Panc1 (cell line): ENCODE measurements at regions not wholly inside any gene's neighbourhood (a gene's known extent, or its start where the extent isn't known, plus 50 kb on each side); places are given as distances from the start of the nearest gene placed in this dataset.

ENCODE experiments used
- ATAC-seq: fragments of 200-7000 bp; cut with Tn5 transposase; 2 replicates; pipeline ENCODE4 v1.9.1; 2020; ENCODE audit warnings: mild to moderate bottlenecking, moderate library complexity
- BruUV-seq: library from RNA; stranded (reverse); fragments of 400-500 nt; replicated peaks from 2 replicates; lab custom pipeline; 2021; lab: Mats Ljungman, UMichigan
- CTCF ChIA-PET: fragments of 300-600 bp; sonication (Branson Sonifier 250); formaldehyde crosslinking; loops from one replicate; lab custom pipeline; 2022; ENCODE audit warnings: antibody characterized with exemption; lab: Charles Lee
- POLR2A ChIA-PET: fragments of 300-600 bp; sonication (Branson Sonifier 250); formaldehyde crosslinking; loops from one replicate; lab custom pipeline; 2022; ENCODE audit warnings: antibody characterized with exemption; lab: Charles Lee
- DNase-seq: peaks from one replicate; pipeline ENCODE4 v3.0.0-alpha.2; 2010; ENCODE audit warnings: low read depth, low spot score
- H3K27ac ChIP-seq: 2 replicates; pipeline ENCODE4 v1.5.1; 2011; ENCODE audit warnings: mild to moderate bottlenecking, low read length, inconsistent platforms
- H3K27me3 ChIP-seq: fragments of 200-500 bp; sonication (Bioruptor generic); 2 replicates; pipeline ENCODE4 v1.6.0; 2014; ENCODE audit warnings: low read length, inconsistent platforms; ENCODE audit not compliant: control insufficient read depth, insufficient read depth
- H3K36me3 ChIP-seq: fragments of 200-500 bp; sonication (Bioruptor generic); 2 replicates; pipeline ENCODE4 v1.5.1; 2014; ENCODE audit warnings: inconsistent platforms, mild to moderate bottlenecking, low read length, moderate library complexity; ENCODE audit not compliant: control insufficient read depth, insufficient read depth
- H3K4me1 ChIP-seq: 2 replicates; pipeline ENCODE4 v1.5.1; 2011; ENCODE audit warnings: inconsistent platforms, mild to moderate bottlenecking, low read length, moderate library complexity; ENCODE audit not compliant: control insufficient read depth, insufficient read depth
- H3K4me3 ChIP-seq, 2 experiments: 2 replicates each; pipeline ENCODE4 v1.5.1; 2011 to 2012; ENCODE audit warnings: low read depth in 2 of 2, low read length in 2 of 2, mild to moderate bottlenecking in 2 of 2, inconsistent platforms in 1 of 2, moderate library complexity in 1 of 2
- H3K9me3 ChIP-seq: fragments of 200-500 bp; sonication (Bioruptor generic); 2 replicates; pipeline ENCODE4 v1.5.1; 2014; ENCODE audit warnings: low read depth, mild to moderate bottlenecking, inconsistent platforms, low read length, moderate library complexity; ENCODE audit not compliant: control insufficient read depth, insufficient read depth
- CTCF ChIP-seq: fragments of 450-650 bp; IDR thresholded peaks from 2 replicates; pipeline ENCODE4 v1.5.1; 2017; ENCODE audit warnings: mild to moderate bottlenecking
- POLR2AphosphoS5 ChIP-seq: IDR thresholded peaks from 2 replicates; pipeline ENCODE4 v1.6.1; 2012; ENCODE audit warnings: mild to moderate bottlenecking, low read depth, low read length, moderate library complexity
- REST ChIP-seq, 2 experiments: IDR thresholded peaks; 2 replicates each; pipeline ENCODE4 v1.6.1; 2011 to 2012; ENCODE audit warnings: low read depth in 2 of 2, control low read depth in 1 of 2, low read length in 1 of 2, mild to moderate bottlenecking in 1 of 2, moderate library complexity in 1 of 2; ENCODE audit not compliant: insufficient read depth in 1 of 2
- SIN3A ChIP-seq: IDR thresholded peaks from 2 replicates; pipeline ENCODE4 v1.6.1; 2012; ENCODE audit warnings: low read depth, mild to moderate bottlenecking, low read length, moderate library complexity, borderline replicate concordance; ENCODE audit not compliant: insufficient read depth
- TCF7L2 ChIP-seq: IDR thresholded peaks from 2 replicates; pipeline ENCODE4 v1.6.1; 2011; ENCODE audit warnings: mild to moderate bottlenecking, low read depth, low read length, inconsistent platforms
- in situ Hi-C: cut with HindIII; loops from 2 replicates; pipeline ENCODE4 v1.10.0; 2016; ENCODE audit warnings: low sequenced_read_pairs, low pct_unique_long_range_greater_than_20kb
- intact Hi-C: fragments of 100-400 bp; cut with micrococcal nuclease; formaldehyde crosslinking; loops from one replicate; pipeline ENCODE4 v1.10.0; 2022; ENCODE audit not compliant: unreplicated experiment

- H3K27ac ChIP-seq, result no peak overlapping the region
- intact Hi-C loops (no loop called here), in situ Hi-C loops (no loop called here)
- CTCF ChIA-PET, result no interaction called here
- H3K27me3 ChIP-seq, result no peaks in the 10 kb centered on the region
- no peaks in the 10 kb centered on the region for H3K9me3 ChIP-seq
- no TSS peak for BruUV-seq
- POLR2A ChIA-PET, result no interaction called here
- TF ChIP-seq POLR2AphosphoS5, result no peak
- ATAC-seq (no peak), DNase-seq (no peak)
- H3K4me3 ChIP-seq, result no peak overlapping the region
- no peaks in the 10 kb centered on the region for H3K36me3 ChIP-seq
- H3K4me1 ChIP-seq, result no peaks in the 10 kb centered on the region
These were observed 323.9 kb upstream of the CXXC4 start for GRCh38 chr4:104818579-104818978.

- no TSS peak for BruUV-seq
- Histone ChIP-seq H3K9me3 (no peaks in the 10 kb centered on the region), H3K36me3 (no peaks in the 10 kb centered on the region), H3K27ac (no peak overlapping the region), H3K27me3 (no peaks in the 10 kb centered on the region), H3K4me1 (no peaks in the 10 kb centered on the region), H3K4me3 (no peak overlapping the region)
- in situ Hi-C loops (no loop called here), intact Hi-C loops (no loop called here)
- TF ChIP-seq REST (IDR thresholded peaks at IDR 0.05; ENCODE audit: insufficient read depth in 1 of 2, low read depth in 2 of 2, low read length in 1 of 2) (no peak), CTCF (no peak), TCF7L2 (no peak), POLR2AphosphoS5 (no peak), SIN3A (no peak)
- ATAC-seq (no peak), DNase-seq (no peak)
- CTCF ChIA-PET, result no interaction called here
- POLR2A ChIA-PET, result no interaction called here
These were observed 320.5 kb upstream of the TET2 start for GRCh38 chr4:104826171-104826570.

- Histone ChIP-seq H3K27ac (no peak overlapping the region), H3K9me3 (no peaks in the 10 kb centered on the region), H3K4me3 (no peak overlapping the region), H3K27me3 (no peaks in the 10 kb centered on the region), H3K4me1 (no peaks in the 10 kb centered on the region), H3K36me3 (no peaks in the 10 kb centered on the region)
- DNase-seq (no peak), ATAC-seq (no peak)
- ChIA-PET POLR2A (no interaction called here), CTCF (no interaction called here)
- intact Hi-C loops (no loop called here), in situ Hi-C loops (no loop called here)
- BruUV-seq, result no TSS peak
- TF ChIP-seq TCF7L2, result no peak
- TF ChIP-seq REST (IDR thresholded peaks at IDR 0.05; ENCODE audit: insufficient read depth in 1 of 2, low read depth in 2 of 2, low read length in 1 of 2), result no peak
- no peak for TF ChIP-seq CTCF
- no peak for TF ChIP-seq SIN3A
- TF ChIP-seq POLR2AphosphoS5, result no peak
These were observed 316.9 kb upstream of the TET2 start for GRCh38 chr4:104829761-104830160.
